ENCODE measurements at regions not wholly inside any gene's neighbourhood (a gene's known extent, or its start where the extent isn't known, plus 50 kb on each side); places are given as distances from the start of the nearest gene placed in this dataset.

DNA sequence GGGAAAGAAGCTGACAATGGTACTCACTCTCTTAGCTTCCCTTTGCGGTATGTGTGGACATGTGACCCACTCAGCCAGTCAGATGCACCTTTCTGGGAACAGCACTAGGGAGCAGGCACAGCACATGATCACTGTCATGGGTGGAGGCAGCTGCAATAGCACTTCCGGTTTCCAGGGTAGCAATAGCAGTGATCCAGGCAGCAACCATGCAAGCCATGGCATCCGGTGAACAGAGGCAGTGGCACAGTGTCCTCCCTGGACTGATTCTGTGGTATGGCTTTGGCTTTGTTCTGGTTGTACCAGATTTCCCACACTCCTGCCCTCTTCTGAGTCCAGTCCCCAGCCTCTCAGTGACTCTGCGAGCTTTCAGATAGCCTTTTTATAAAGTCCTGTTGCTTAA is 86.8 kb upstream of the NAMPT start:
- H3K4me1 ChIP-seq = no peaks in the 10 kb centered on the region
- intact Hi-C loops (cut with DNase I; ENCODE audit: low total_unique reads) = no loop called here
- no peak overlapping the region for H3K27ac ChIP-seq
- no peak for DNase-seq (ENCODE audit: low spot score in 2 of 2)
- H3K4me3 ChIP-seq = no peak overlapping the region
- H3K36me3 ChIP-seq = no peaks in the 10 kb centered on the region
- no peak for TF ChIP-seq POLR2A (IDR thresholded peaks at IDR 0.05)
- TF ChIP-seq, protein P1, sequence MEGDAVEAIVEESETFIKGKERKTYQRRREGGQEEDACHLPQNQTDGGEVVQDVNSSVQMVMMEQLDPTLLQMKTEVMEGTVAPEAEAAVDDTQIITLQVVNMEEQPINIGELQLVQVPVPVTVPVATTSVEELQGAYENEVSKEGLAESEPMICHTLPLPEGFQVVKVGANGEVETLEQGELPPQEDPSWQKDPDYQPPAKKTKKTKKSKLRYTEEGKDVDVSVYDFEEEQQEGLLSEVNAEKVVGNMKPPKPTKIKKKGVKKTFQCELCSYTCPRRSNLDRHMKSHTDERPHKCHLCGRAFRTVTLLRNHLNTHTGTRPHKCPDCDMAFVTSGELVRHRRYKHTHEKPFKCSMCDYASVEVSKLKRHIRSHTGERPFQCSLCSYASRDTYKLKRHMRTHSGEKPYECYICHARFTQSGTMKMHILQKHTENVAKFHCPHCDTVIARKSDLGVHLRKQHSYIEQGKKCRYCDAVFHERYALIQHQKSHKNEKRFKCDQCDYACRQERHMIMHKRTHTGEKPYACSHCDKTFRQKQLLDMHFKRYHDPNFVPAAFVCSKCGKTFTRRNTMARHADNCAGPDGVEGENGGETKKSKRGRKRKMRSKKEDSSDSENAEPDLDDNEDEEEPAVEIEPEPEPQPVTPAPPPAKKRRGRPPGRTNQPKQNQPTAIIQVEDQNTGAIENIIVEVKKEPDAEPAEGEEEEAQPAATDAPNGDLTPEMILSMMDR (IDR thresholded peaks at IDR 0.05) = no peak
- no peak for TF ChIP-seq POLR2AphosphoS5 (IDR thresholded peaks at IDR 0.05)
- no peaks in the 10 kb centered on the region for H3K9me3 ChIP-seq
- no peaks in the 10 kb centered on the region for H3K27me3 ChIP-seq

DNA sequence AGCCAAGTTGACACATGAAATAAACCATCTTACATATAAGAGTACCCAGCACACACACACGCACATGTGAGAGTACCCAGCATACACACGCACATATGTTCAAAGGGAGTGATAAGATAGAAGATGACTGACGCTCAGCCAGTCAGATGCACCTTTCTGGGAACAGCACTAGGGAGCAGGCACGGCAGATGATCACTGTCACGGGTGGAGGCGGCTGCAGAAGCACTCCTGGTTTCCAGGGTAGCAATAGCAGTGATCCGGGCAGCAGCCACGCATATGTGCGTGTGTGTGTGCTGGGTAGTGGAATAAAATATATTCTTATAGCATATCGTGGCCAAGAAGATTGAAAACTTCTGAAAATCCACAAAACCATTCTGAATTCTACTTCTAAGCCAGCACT is 85.8 kb upstream of the NAMPT start:
- H3K36me3 ChIP-seq = no peaks in the 10 kb centered on the region
- no peak for DNase-seq (ENCODE audit: low spot score in 2 of 2)
- H3K4me3 ChIP-seq = no peak overlapping the region
- TF ChIP-seq POLR2AphosphoS5 (IDR thresholded peaks at IDR 0.05) = no peak
- TF ChIP-seq POLR2A (IDR thresholded peaks at IDR 0.05) = no peak
- TF ChIP-seq, protein P1 (IDR thresholded peaks at IDR 0.05) = no peak
- intact Hi-C loops (cut with DNase I; ENCODE audit: low total_unique reads) = no loop called here
- no peaks in the 10 kb centered on the region for H3K27me3 ChIP-seq
- H3K9me3 ChIP-seq = no peaks in the 10 kb centered on the region
- no peaks in the 10 kb centered on the region for H3K4me1 ChIP-seq
- no peak overlapping the region for H3K27ac ChIP-seq

DNA sequence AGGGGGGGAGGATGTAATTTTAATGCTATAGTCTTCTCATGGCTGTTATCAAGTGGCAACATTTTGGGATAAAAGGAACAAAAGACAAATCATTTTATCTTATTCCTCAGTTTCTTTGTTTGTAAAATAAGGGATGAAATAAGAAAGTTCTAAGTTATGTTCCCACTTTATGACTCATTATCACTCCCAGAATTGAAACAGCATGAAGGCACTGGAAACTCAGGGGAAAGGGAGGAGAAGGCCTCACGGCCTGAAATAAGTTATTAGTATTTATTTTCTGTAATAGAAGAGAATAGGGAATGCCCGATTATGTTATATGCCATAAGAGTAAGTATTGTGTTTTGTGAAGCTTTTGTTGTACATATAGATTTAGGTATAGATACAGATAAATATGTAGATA is 85.0 kb upstream of the NAMPT start:
- H3K27me3 ChIP-seq = no peaks in the 10 kb centered on the region
- peak overlapping the region in 1 of 2 donors; percentile 36 for H3K27ac ChIP-seq

DNA sequence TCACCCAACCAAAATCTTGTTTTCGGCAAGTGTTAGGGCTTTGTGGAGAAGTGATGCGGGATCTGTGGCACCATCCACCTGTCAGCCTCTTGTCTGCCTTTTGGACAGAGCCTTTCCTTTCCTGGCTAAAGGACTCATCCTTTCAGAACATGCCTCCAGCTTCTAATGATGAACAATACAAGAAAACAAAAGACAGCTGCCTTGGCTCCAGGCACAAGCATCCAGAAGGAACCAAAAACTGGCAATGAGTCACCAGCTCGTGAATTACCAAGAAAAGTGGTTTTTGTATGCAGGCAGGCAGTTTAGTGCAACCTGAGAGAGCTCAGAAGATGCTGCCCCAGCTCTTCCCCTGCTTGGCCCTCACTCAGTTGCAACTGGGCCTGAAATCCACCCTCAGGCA is 84.6 kb upstream of the NAMPT start:
- Histone ChIP-seq H3K27me3 (no peaks in the 10 kb centered on the region), H3K27ac (peak overlapping the region in 1 of 2 donors; percentile 36), H3K4me3 (no peak overlapping the region), H3K9me3 (no peaks in the 10 kb centered on the region), H3K36me3 (no peaks in the 10 kb centered on the region), H3K4me1 (no peaks in the 10 kb centered on the region)
- no peak for DNase-seq (ENCODE audit: low spot score in 2 of 2)
- intact Hi-C loops (cut with DNase I; ENCODE audit: low total_unique reads) = no loop called here
- TF ChIP-seq POLR2AphosphoS5 (IDR thresholded peaks at IDR 0.05) (no peak), POLR2A (IDR thresholded peaks at IDR 0.05) (no peak)
- TF ChIP-seq, protein P1 (IDR thresholded peaks at IDR 0.05) = no peak

More for the DNA sequence above, 85.0 kb upstream of the NAMPT start:
- no peak for TF ChIP-seq POLR2AphosphoS5 (IDR thresholded peaks at IDR 0.05)
- no peak for TF ChIP-seq POLR2A (IDR thresholded peaks at IDR 0.05)
- TF ChIP-seq, protein P1 (IDR thresholded peaks at IDR 0.05) = no peak
- H3K9me3 ChIP-seq = no peaks in the 10 kb centered on the region
- no peaks in the 10 kb centered on the region for H3K4me1 ChIP-seq
- H3K4me3 ChIP-seq = no peak overlapping the region
- H3K36me3 ChIP-seq = no peaks in the 10 kb centered on the region
- DNase-seq (ENCODE audit: low spot score in 2 of 2) = no peak
- intact Hi-C loops (cut with DNase I; ENCODE audit: low total_unique reads) = no loop called here

DNA sequence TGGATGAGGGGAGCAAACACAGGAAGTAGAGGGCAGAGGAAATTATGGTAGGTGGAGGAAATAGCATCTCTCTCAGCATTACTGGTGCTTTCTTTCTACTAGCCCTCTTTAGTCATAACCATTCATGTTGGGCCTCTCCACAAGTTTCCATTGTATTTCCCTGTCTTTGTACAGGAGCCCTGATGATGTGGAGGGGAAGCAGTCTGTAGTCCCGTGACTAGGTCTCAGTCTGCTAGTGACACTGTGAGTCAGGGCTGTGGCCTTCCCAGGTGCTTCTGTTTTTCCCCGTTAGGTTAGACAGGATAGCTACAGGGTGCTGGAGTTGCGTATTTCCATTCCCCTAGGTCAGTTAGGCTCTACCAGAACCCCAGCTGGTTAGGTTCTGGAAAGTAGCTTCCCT is 82.9 kb upstream of the NAMPT start:
- Histone ChIP-seq H3K27me3 (no peaks in the 10 kb centered on the region), H3K36me3 (no peaks in the 10 kb centered on the region), H3K27ac (no peak overlapping the region), H3K4me1 (no peaks in the 10 kb centered on the region), H3K4me3 (no peak overlapping the region), H3K9me3 (no peaks in the 10 kb centered on the region)
- TF ChIP-seq POLR2A (IDR thresholded peaks at IDR 0.05) = no peak
- TF ChIP-seq, protein P1 (IDR thresholded peaks at IDR 0.05) = no peak
- no peak for TF ChIP-seq POLR2AphosphoS5 (IDR thresholded peaks at IDR 0.05)
- no peak for DNase-seq (ENCODE audit: low spot score in 2 of 2)
- intact Hi-C loops (cut with DNase I; ENCODE audit: low total_unique reads) = no loop called here

Measured in breast epithelium (tissue), 4 donors.